Endothelial cell of umbilical vein (primary cell): ENCODE measurements at regions not wholly inside any gene's neighbourhood (a gene's known extent, or its start where the extent isn't known, plus 50 kb on each side); places are given as distances from the start of the nearest gene placed in this dataset.

Experiments
- BruUV-seq: library from RNA; stranded (reverse); fragments of 400-500 nt; replicated peaks from 2 replicates; lab custom pipeline; 2021; lab: Mats Ljungman, UMichigan
- CTCF ChIA-PET: fragments of 300-600, 350-600 bp; sonication (Branson Sonifier 250); formaldehyde crosslinking; loops from one replicate; lab custom pipeline; 2021; ENCODE audit warnings: antibody characterized with exemption, inconsistent platforms; lab: Charles Lee
- POLR2A ChIA-PET: fragments of 300-600, 350-600 bp; sonication (Branson Sonifier 250); formaldehyde crosslinking; loops from one replicate; lab custom pipeline; 2021; ENCODE audit warnings: antibody characterized with exemption, inconsistent platforms; lab: Charles Lee
- DNase-seq: peaks from one replicate; pipeline ENCODE4 v3.0.0-alpha.2; 2011; ENCODE audit warnings: low read depth, low spot score
- FAIRE-seq: peaks from 2 replicates; lab custom pipeline; 2011; peaks lifted over from hg19 to GRCh38; lab: Jason Lieb, UNC
- H2AFZ ChIP-seq: 2 replicates; pipeline ENCODE4 v1.6.0; 2012; ENCODE audit warnings: low read depth, low read length, control low read depth, inconsistent platforms
- H3K27ac ChIP-seq: 2 replicates; pipeline ENCODE4 v1.5.1; 2011; ENCODE audit warnings: low read depth, mild to moderate bottlenecking, control low read depth, low read length, moderate library complexity; ENCODE audit not compliant: insufficient read depth
- H3K27me3 ChIP-seq, 2 experiments: 2 replicates each; pipeline versions ENCODE4 v1.6.0 to v1.6.1; 2011; ENCODE audit warnings: low read length in 2 of 2, mixed read lengths in 1 of 2; ENCODE audit not compliant: control insufficient read depth in 2 of 2, insufficient read depth in 2 of 2
- H3K36me3 ChIP-seq, 2 experiments: 2 replicates in 1 of 2; 3 replicates in 1 of 2; pipeline ENCODE4 v1.5.1; 2011; ENCODE audit warnings: low read length in 2 of 2, mild to moderate bottlenecking in 1 of 2, moderate library complexity in 1 of 2; ENCODE audit not compliant: control insufficient read depth in 2 of 2, insufficient read depth in 2 of 2; ENCODE audit errors: extremely low read depth in 1 of 2
- H3K4me1 ChIP-seq: 3 replicates; pipeline ENCODE4 v1.5.1; 2011; ENCODE audit warnings: mild to moderate bottlenecking, low read length; ENCODE audit not compliant: control insufficient read depth, insufficient read depth; ENCODE audit errors: extremely low read depth
- H3K4me2 ChIP-seq: 2 replicates; pipeline ENCODE4 v1.6.1; 2011; ENCODE audit warnings: low read length, control low read depth, mixed read lengths; ENCODE audit not compliant: insufficient read depth
- H3K4me3 ChIP-seq, 3 experiments: fragments of 200-600 bp in 1 of 3; sonication (generic), shearing (Covaris generic) in 1 of 3; replicated peaks in 1 of 3; 2 replicates each; pipeline ENCODE4 v1.5.1; 2011 to 2016; ENCODE audit warnings: control low read depth in 3 of 3, low read length in 3 of 3, mild to moderate bottlenecking in 2 of 3, inconsistent platforms in 1 of 3, low read depth in 1 of 3, moderate library complexity in 1 of 3; ENCODE audit not compliant: insufficient read depth in 1 of 3
- H3K79me2 ChIP-seq: 2 replicates; pipeline ENCODE4 v1.6.0; 2012; ENCODE audit warnings: low read length, inconsistent platforms; ENCODE audit not compliant: control insufficient read depth, insufficient read depth
- H3K9ac ChIP-seq: replicated peaks from 2 replicates; pipeline ENCODE3; 2011; ENCODE audit warnings: low read length, control low read depth; ENCODE audit not compliant: insufficient read depth; ENCODE audit errors: extremely low read depth
- H3K9me1 ChIP-seq: replicated peaks from 3 replicates; pipeline ENCODE4 v1.6.0; 2011; ENCODE audit warnings: mild to moderate bottlenecking, low read length; ENCODE audit not compliant: control insufficient read depth, insufficient read depth; ENCODE audit errors: extremely low read depth
- H3K9me3 ChIP-seq: replicated peaks from 2 replicates; pipeline ENCODE4 v1.5.1; 2012; ENCODE audit warnings: low read length, inconsistent platforms; ENCODE audit not compliant: control insufficient read depth, insufficient read depth
- H4K20me1 ChIP-seq: replicated peaks from 2 replicates; pipeline ENCODE3; 2011; ENCODE audit warnings: mild to moderate bottlenecking, low read length; ENCODE audit not compliant: control insufficient read depth, insufficient read depth; ENCODE audit errors: extremely low read depth
- CTCF ChIP-seq, 2 donors: IDR thresholded peaks; 1 replicate in 1 of 2; 2 replicates in 1 of 2; pipeline ENCODE4 v1.5.1; 2011; ENCODE audit warnings: low read length in 2 of 2, mild to moderate bottlenecking in 2 of 2, moderate library complexity in 2 of 2, control low read depth in 1 of 2, inconsistent platforms in 1 of 2, low read depth in 1 of 2; ENCODE audit not compliant: insufficient read depth in 1 of 2; ENCODE audit errors: extremely low read depth in 1 of 2
- EZH2 ChIP-seq: IDR thresholded peaks from 2 replicates; pipeline ENCODE4 v1.6.1; 2012; ENCODE audit warnings: borderline replicate concordance, low read depth, mild to moderate bottlenecking, moderate library complexity, low read length, inconsistent platforms; ENCODE audit not compliant: severe bottlenecking
- FOS ChIP-seq: IDR thresholded peaks from 2 replicates; pipeline ENCODE4 v1.6.1; 2011; ENCODE audit warnings: mild to moderate bottlenecking, low read length, moderate library complexity, borderline replicate concordance; ENCODE audit not compliant: insufficient read depth
- GATA2 ChIP-seq: IDR thresholded peaks from 2 replicates; pipeline ENCODE4 v1.7.0; 2011; ENCODE audit warnings: low read depth, mild to moderate bottlenecking, moderate library complexity, mixed read lengths, low read length; ENCODE audit not compliant: insufficient read length, insufficient read depth
- JUN ChIP-seq: IDR thresholded peaks from 2 replicates; pipeline ENCODE4 v1.6.1; 2011; ENCODE audit warnings: borderline replicate concordance, low read depth; ENCODE audit not compliant: insufficient read length, insufficient read depth
- MAX ChIP-seq: IDR thresholded peaks from 2 replicates; pipeline ENCODE4 v1.6.1; 2011; ENCODE audit not compliant: insufficient read depth, insufficient read length
- MYC ChIP-seq: IDR thresholded peaks from one replicate; pipeline ENCODE4 v1.6.1; 2011; ENCODE audit warnings: mild to moderate bottlenecking, low read depth, low read length
- POLR2A ChIP-seq: IDR thresholded peaks from 2 replicates; pipeline ENCODE4 v1.6.1; 2012; ENCODE audit warnings: low read depth, mild to moderate bottlenecking, control low read depth, low read length
- POLR2AphosphoS5 ChIP-seq: IDR thresholded peaks from 2 replicates; pipeline ENCODE4 v1.6.1; 2012; ENCODE audit warnings: low read depth, mild to moderate bottlenecking, control low read depth, low read length, moderate library complexity; ENCODE audit not compliant: insufficient read depth
- dilution Hi-C: fragments of 300-500 bp; cut with MboI; formaldehyde crosslinking; loops from one replicate; pipeline ENCODE4 v1.15.0; 2019; ENCODE audit warnings: low sequenced_read_pairs; ENCODE audit not compliant: extremely low pct_ligation_motif_present
- intact Hi-C: fragments of 100-400 bp; cut with micrococcal nuclease; formaldehyde crosslinking; loops from one replicate; pipeline ENCODE4 v1.10.0; 2022

DNA sequence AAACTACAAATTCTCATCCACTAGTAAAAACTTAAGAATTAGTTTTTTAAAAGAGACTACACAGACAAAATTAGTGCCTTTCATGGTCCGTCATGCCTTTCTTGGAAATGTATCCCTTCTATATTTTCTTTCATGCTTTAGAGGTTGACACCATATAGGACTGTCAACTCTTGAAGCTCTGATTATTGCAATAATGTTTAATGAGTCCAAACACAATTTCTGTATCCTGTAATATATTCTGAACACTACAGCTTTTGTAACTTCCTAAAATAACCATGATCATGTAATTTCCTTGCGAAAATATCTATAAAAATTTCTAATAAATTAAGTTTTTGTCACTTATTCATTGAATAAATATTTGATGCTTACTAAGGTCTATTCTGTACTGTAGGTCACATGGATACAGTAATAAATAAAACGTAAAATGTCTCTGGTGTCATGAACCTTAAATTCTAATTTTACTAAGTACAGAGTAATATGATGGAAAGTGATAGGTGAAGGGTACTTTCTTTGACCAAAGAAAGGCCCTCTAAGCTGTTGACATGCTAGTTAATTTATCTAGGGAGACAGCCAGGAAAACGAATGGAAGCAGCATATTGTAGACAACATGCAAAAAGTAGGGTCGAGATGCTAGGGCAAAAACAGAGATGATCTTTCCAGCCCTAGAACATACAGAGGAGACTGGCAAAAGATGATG lies 687.3 kb upstream of the PCDH9 start:
- Histone ChIP-seq H3K4me2 (no peak overlapping the region), H2AFZ (no peak overlapping the region), H3K9ac (no peak overlapping the region), H3K4me1 (no peaks in the 10 kb centered on the region), H4K20me1 (no peaks in the 10 kb centered on the region), H3K79me2 (no peaks in the 10 kb centered on the region), H3K9me1 (no peaks in the 10 kb centered on the region), H3K36me3 (no peaks in the 10 kb centered on the region), H3K27ac (no peak overlapping the region), H3K27me3 (no peaks in the 10 kb centered on the region), H3K9me3 (no peaks in the 10 kb centered on the region), H3K4me3 (no peak overlapping the region)
- POLR2A ChIA-PET, result no interaction called here
- no peak for TF ChIP-seq MYC
- TF ChIP-seq POLR2AphosphoS5, result no peak
- TF ChIP-seq MAX, result no peak
- no peak for TF ChIP-seq POLR2A
- TF ChIP-seq FOS, result no peak
- TF ChIP-seq CTCF (IDR thresholded peaks at IDR 0.05; ENCODE audit: extremely low read depth in 1 of 2, insufficient read depth in 1 of 2, low read depth in 1 of 2, low read length in 2 of 2), result no peak
- no peak for TF ChIP-seq GATA2
- TF ChIP-seq JUN, result no peak
- TF ChIP-seq EZH2, result no peak
- FAIRE-seq (no peak), DNase-seq (no peak)
- dilution Hi-C loops (no loop called here), intact Hi-C loops (no loop called here)
- CTCF ChIA-PET, result no interaction called here
- BruUV-seq, result no TSS peak
